Epithelial cell of esophagus (primary cell): ENCODE measurements at regions not wholly inside any gene's neighbourhood (a gene's known extent, or its start where the extent isn't known, plus 50 kb on each side); places are given as distances from the start of the nearest gene placed in this dataset.

Source experiments
- DNase-seq: peaks from one replicate; pipeline ENCODE4 v3.0.0; 2010; ENCODE audit warnings: low read depth
- H3K4me3 ChIP-seq: 2 replicates; pipeline ENCODE4 v1.5.1; 2011; ENCODE audit warnings: mild to moderate bottlenecking, low read length, control low read depth
- CTCF ChIP-seq: IDR thresholded peaks from 2 replicates; pipeline ENCODE4 v1.5.1; 2011; ENCODE audit warnings: low read depth, mild to moderate bottlenecking, low read length, control low read depth, inconsistent platforms; ENCODE audit not compliant: insufficient read depth; ENCODE audit errors: missing control alignments

- no peak overlapping the region for H3K4me3 ChIP-seq
- DNase-seq = no peak
- no peak for TF ChIP-seq CTCF
Measured at GRCh38 chr6:15960740-15961634, 167.9 kb upstream of the MYLIP start.

- no peak overlapping the region for H3K4me3 ChIP-seq
- TF ChIP-seq CTCF = no peak
- DNase-seq = no peak
Measured at GRCh38 chr6:15957655-15958169, 171.2 kb upstream of the MYLIP start.

GRCh38 chr6:15956205-15957106 is 172.4 kb upstream of the MYLIP start:
- no peak overlapping the region for H3K4me3 ChIP-seq
- no peak for TF ChIP-seq CTCF
- DNase-seq = no peak

GRCh38 chr6:15955484-15955883 is 173.4 kb upstream of the MYLIP start:
- DNase-seq = no peak
- no peak overlapping the region for H3K4me3 ChIP-seq
- TF ChIP-seq CTCF = no peak

GRCh38 chr6:15953152-15953880 is 175.6 kb upstream of the MYLIP start:
- no peak for DNase-seq
- no peak overlapping the region for H3K4me3 ChIP-seq
- no peak for TF ChIP-seq CTCF
